GM12891 (cell line): ENCODE measurements at regions not wholly inside any gene's neighbourhood (a gene's known extent, or its start where the extent isn't known, plus 50 kb on each side); places are given as distances from the start of the nearest gene placed in this dataset.

Experiments
- PAX5 ChIP-seq: IDR thresholded peaks from 2 replicates; pipeline ENCODE4 v1.6.1; 2011; ENCODE audit warnings: low read length, moderate library complexity, mild to moderate bottlenecking; ENCODE audit not compliant: insufficient read depth, severe bottlenecking
- POLR2A ChIP-seq: IDR thresholded peaks from 2 replicates; pipeline ENCODE4 v1.6.1; 2011; ENCODE audit warnings: low read depth, low read length, control low read depth
- POLR2AphosphoS5 ChIP-seq: IDR thresholded peaks from 2 replicates; pipeline ENCODE4 v1.6.1; 2011; ENCODE audit warnings: low read depth, low read length, control low read depth
- POU2F2 ChIP-seq: IDR thresholded peaks from 2 replicates; pipeline ENCODE4 v1.6.1; 2011; ENCODE audit warnings: low read depth, mild to moderate bottlenecking, control low read depth, low read length, moderate library complexity
- SPI1 ChIP-seq: IDR thresholded peaks from 2 replicates; pipeline ENCODE4 v1.6.1; 2011; ENCODE audit warnings: low read depth, low read length, control low read depth
- TAF1 ChIP-seq: IDR thresholded peaks from 2 replicates; pipeline ENCODE4 v1.6.1; 2011; ENCODE audit warnings: low read depth, low read length, control low read depth

DNA sequence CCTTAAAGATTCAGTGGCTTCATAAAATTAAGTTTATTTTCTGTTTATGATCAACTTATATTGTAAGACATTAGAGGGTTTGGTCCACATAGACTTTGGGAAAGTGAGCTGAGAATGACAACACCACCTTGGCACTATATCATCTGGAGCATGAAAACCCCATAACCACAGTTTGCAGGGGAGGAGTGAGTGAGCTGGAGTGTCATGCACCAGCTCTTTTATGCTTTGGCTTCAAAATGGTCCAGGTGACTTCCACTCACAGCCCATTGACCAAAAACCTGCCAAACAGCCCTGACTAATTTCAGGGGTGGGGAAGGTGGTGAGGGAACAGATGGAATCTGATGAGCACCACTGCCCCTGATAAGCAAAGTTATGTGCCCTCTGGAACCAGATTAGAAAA, 295.8 kb downstream of the DMRTA1 start:
- TF ChIP-seq POLR2A (no peak), POLR2AphosphoS5 (no peak), TAF1 (no peak), SPI1 (no peak), POU2F2 (no peak), PAX5 (no peak)
